ENCODE measurements at regions not wholly inside any gene's neighbourhood (a gene's known extent, or its start where the extent isn't known, plus 50 kb on each side); places are given as distances from the start of the nearest gene placed in this dataset.

GRCh38 chr1:244118109-244118761, 67.2 kb downstream of the ZBTB18 start:
- no peak for TF ChIP-seq EZH2 (IDR thresholded peaks at IDR 0.05)
- no peak for TF ChIP-seq POLR2AphosphoS5 (IDR thresholded peaks at IDR 0.05; ENCODE audit: borderline replicate concordance, low read depth, low read length)

Data from SK-N-MC (cell line).